MCF 10A (cell line): ENCODE measurements at regions not wholly inside any gene's neighbourhood (a gene's known extent, or its start where the extent isn't known, plus 50 kb on each side); places are given as distances from the start of the nearest gene placed in this dataset.

ENCODE experiments used
- BruUV-seq: library from RNA; stranded (reverse); fragments of 400-500 nt; replicated peaks from 2 replicates; lab custom pipeline; 2021; lab: Mats Ljungman, UMichigan
- CTCF ChIA-PET: fragments of 300-600 bp; sonication (Branson Sonifier 250); formaldehyde crosslinking; extraction: SDS; loops from one replicate; lab custom pipeline; 2021; ENCODE audit warnings: antibody characterized with exemption, inconsistent platforms; lab: Yijun Ruan, JAX
- POLR2A ChIA-PET: fragments of 300-600, 350-650 bp; sonication (Branson Sonifier 250); formaldehyde crosslinking; extraction: SDS; loops from one replicate; lab custom pipeline; 2020; ENCODE audit warnings: antibody characterized with exemption, inconsistent platforms; lab: Yijun Ruan, JAX
- DNase-seq: peaks from one replicate; pipeline ENCODE4 v3.0.0-alpha.2; 2018; ENCODE audit not compliant: unreplicated experiment
- H3K27ac Mint-ChIP-seq: one replicate; pipeline ENCODE4 v1.8.0; 2022; ENCODE audit warnings: mild to moderate bottlenecking, low read depth, mixed read lengths; ENCODE audit not compliant: unreplicated experiment
- H3K27me3 Mint-ChIP-seq: one replicate; pipeline ENCODE4 v1.8.0; 2022; ENCODE audit warnings: mixed read lengths; ENCODE audit not compliant: insufficient read depth, unreplicated experiment
- H3K36me3 Mint-ChIP-seq: one replicate; pipeline ENCODE4 v1.8.0; 2022; ENCODE audit warnings: mild to moderate bottlenecking, moderate library complexity, mixed read lengths; ENCODE audit not compliant: insufficient read depth, unreplicated experiment
- H3K4me1 Mint-ChIP-seq: one replicate; pipeline ENCODE4 v1.8.0; 2022; ENCODE audit warnings: mixed read lengths; ENCODE audit not compliant: insufficient read depth, unreplicated experiment
- H3K4me3 Mint-ChIP-seq: one replicate; pipeline ENCODE4 v1.8.0; 2022; ENCODE audit warnings: mild to moderate bottlenecking, moderate library complexity, mixed read lengths; ENCODE audit not compliant: unreplicated experiment
- H3K9me3 Mint-ChIP-seq: one replicate; pipeline ENCODE4 v1.8.0; 2022; ENCODE audit warnings: mixed read lengths; ENCODE audit not compliant: unreplicated experiment
- intact Hi-C: fragments of 100-400 bp; cut with micrococcal nuclease; formaldehyde crosslinking; loops from 2 replicates; pipeline ENCODE4 v1.14.1; 2022
- TF ChIP-seq, protein P1 (sequence below): fragments of 200-600 bp; IDR thresholded peaks from one replicate; pipeline ENCODE4 v1.8.0; 2022; ENCODE audit warnings: antibody characterized with exemption, mild to moderate bottlenecking; ENCODE audit not compliant: unreplicated experiment

DNA sequence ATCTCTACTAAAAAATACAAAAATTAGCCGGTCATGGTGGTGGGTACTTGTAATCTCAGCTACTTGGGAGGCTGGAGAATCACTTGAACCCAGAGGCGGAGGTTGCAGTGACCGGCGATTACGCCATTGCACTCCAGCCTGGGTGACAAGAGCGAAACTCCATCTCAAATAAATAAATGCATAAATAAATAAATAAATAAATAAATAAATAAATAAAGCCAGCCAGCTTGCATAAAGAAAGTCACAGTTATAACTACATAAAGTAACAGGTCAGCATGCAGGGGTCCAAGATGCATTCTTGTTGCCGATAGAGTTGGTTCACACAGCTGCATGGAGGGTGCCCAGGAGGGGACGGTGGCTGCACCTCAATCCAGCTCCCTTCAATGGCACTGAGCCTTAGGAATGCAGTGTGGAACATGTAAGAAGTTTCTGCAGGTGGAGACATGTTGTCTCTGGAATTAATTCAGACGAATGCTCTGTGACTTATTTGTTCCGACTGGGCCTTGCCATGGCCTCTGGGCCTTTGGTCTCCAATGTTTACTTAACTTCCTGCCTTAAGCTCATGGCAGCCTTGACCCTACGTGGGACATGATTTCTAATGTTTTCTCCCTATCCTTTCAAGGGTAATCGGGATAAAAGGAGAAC, 159.6 kb upstream of the PRKCQ start:
- TF ChIP-seq, protein P1, sequence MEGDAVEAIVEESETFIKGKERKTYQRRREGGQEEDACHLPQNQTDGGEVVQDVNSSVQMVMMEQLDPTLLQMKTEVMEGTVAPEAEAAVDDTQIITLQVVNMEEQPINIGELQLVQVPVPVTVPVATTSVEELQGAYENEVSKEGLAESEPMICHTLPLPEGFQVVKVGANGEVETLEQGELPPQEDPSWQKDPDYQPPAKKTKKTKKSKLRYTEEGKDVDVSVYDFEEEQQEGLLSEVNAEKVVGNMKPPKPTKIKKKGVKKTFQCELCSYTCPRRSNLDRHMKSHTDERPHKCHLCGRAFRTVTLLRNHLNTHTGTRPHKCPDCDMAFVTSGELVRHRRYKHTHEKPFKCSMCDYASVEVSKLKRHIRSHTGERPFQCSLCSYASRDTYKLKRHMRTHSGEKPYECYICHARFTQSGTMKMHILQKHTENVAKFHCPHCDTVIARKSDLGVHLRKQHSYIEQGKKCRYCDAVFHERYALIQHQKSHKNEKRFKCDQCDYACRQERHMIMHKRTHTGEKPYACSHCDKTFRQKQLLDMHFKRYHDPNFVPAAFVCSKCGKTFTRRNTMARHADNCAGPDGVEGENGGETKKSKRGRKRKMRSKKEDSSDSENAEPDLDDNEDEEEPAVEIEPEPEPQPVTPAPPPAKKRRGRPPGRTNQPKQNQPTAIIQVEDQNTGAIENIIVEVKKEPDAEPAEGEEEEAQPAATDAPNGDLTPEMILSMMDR: no peak
- intact Hi-C loops: no loop called here
- peaks cover 33% of the 10 kb centered on the region for H3K4me1 Mint-ChIP-seq
- peak overlapping the region; percentile 99 for H3K27ac Mint-ChIP-seq
- H3K36me3 Mint-ChIP-seq: peaks cover 8% of the 10 kb centered on the region
- H3K9me3 Mint-ChIP-seq: no peaks in the 10 kb centered on the region
- no TSS peak for BruUV-seq
- ChIA-PET POLR2A (interaction anchor here (0.5 to 6.7 kb wide), 17 partner anchors 9 to 1738 kb away, joined by 3 to 136 read pairs (median 4); partner anchors contain the start of genes ATP5F1C, KIN and SFMBT2), CTCF (interaction anchor here (0.5 to 3.5 kb wide), 6 partner anchors 12 to 1526 kb away, joined by 3 to 18 read pairs (median 4); no protein-coding TSS in a partner anchor)
- DNase-seq: peak; percentile 74
- no peaks in the 10 kb centered on the region for H3K27me3 Mint-ChIP-seq
- H3K4me3 Mint-ChIP-seq: peak overlapping the region; percentile 77

- CTCF ChIA-PET: interaction anchor here (0.7 to 4.0 kb wide), 6 partner anchors 10 to 672 kb away, joined by 3 to 23 read pairs (median 4); no protein-coding TSS in a partner anchor
Observed at GRCh38 chr10:6738112-6738768, 158.2 kb upstream of the PRKCQ start.

DNA sequence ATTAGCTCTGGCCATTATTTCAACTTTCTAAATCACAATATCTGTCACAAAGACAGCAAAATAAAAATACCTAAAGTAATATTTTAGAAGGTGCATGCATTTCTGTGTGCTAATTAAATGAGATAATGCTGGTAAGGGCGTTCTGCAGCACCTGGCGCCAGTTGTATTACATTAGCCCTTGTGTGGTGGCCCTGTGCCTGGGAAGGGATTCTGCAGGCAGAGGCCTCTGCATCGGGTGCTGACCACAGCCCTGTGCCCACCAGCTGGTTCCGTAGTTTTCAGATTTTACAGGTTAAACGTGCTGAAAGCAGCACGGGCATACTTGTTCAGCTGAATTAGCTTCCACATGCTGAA, 157.7 kb upstream of the PRKCQ start:
- TF ChIP-seq, protein P1: no peak
- intact Hi-C loops: loop anchor here (1.0 kb wide), 1 partner anchor 16 kb away; no protein-coding TSS in a partner anchor
- Mint-ChIP-seq H3K27ac (peak overlapping the region; percentile 23), H3K4me1 (peaks cover 21% of the 10 kb centered on the region), H3K9me3 (no peaks in the 10 kb centered on the region), H3K27me3 (no peaks in the 10 kb centered on the region), H3K4me3 (peak overlapping the region; percentile 77), H3K36me3 (no peaks in the 10 kb centered on the region)
- ChIA-PET CTCF (interaction anchor here (0.7 to 4.0 kb wide), 6 partner anchors 10 to 103 kb away, joined by 3 to 23 read pairs (median 4); no protein-coding TSS in a partner anchor), POLR2A (interaction anchor here (0.7 to 6.7 kb wide), 14 partner anchors 10 to 673 kb away, joined by 3 to 136 read pairs (median 9); partner anchors contain the start of gene SFMBT2)
- DNase-seq: no peak
- BruUV-seq: TSS peak; percentile 54

More at GRCh38 chr10:6738112-6738768, 158.2 kb upstream of the PRKCQ start:
- H3K4me1 Mint-ChIP-seq: peaks cover 22% of the 10 kb centered on the region
- intact Hi-C loops: loop anchor here (1.0 kb wide), 1 partner anchor 17 kb away; no protein-coding TSS in a partner anchor
- H3K4me3 Mint-ChIP-seq: peak overlapping the region; percentile 77
- no peaks in the 10 kb centered on the region for H3K9me3 Mint-ChIP-seq
- POLR2A ChIA-PET: interaction anchor here (0.7 to 6.7 kb wide), 12 partner anchors 10 to 673 kb away, joined by 3 to 136 read pairs (median 12); partner anchors contain the start of gene SFMBT2
- DNase-seq: peak; percentile 63
- TF ChIP-seq, protein P1: no peak
- BruUV-seq: no TSS peak
- H3K27me3 Mint-ChIP-seq: no peaks in the 10 kb centered on the region
- H3K36me3 Mint-ChIP-seq: no peaks in the 10 kb centered on the region
- peak overlapping the region; percentile 99 for H3K27ac Mint-ChIP-seq
